ENCODE measurements at regions not wholly inside any gene's neighbourhood (a gene's known extent, or its start where the extent isn't known, plus 50 kb on each side); places are given as distances from the start of the nearest gene placed in this dataset.
A peak's percentile ranks its signal among the peaks of the same experiment; 100 is the strongest.
"Not testable (repeated sequence)": the region's sequence is repeated elsewhere in the genome, so short reads cannot be mapped to it uniquely, and the experiment has no call there.

DNA sequence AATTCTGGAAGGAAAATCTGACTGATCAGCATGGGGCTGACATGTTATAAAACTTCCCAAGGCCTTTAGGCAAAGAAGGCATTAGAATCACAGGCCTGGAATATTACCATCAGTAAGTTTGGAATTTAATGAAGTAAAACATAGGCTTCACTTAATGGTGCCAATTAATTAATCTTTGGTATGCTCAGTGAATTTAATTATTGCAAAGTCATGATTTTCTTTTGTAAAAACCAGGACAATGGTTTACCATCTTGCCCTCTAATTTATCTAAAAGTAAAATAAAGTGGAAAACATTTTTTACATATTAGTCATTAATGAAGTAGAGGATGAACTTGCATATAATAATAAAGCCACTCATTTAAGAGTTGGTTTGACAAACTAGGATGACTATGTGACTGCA is 220.3 kb downstream of the SEC23IP start:
- DNase-seq, result no peak

DNA sequence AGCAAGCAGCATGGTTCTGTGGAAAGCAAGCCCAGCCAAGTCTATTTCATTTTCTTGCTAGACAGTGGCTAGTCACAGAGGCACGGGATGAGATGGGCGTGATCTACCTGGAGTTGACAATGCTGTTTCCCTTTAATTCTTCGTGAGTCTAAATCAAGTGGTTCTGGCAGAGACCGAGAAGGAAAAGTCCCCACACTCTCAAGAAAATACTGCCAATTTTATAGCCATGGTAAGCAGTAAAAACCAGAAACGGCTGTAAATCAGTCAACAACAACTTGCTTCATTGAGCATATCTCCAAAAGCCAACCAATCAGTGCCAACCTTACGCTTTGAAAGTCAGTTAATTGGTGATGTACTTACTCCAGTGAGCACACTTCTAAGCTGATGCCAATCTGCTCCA is 223.4 kb downstream of the SEC23IP start:
- DNase-seq, result no peak

DNA sequence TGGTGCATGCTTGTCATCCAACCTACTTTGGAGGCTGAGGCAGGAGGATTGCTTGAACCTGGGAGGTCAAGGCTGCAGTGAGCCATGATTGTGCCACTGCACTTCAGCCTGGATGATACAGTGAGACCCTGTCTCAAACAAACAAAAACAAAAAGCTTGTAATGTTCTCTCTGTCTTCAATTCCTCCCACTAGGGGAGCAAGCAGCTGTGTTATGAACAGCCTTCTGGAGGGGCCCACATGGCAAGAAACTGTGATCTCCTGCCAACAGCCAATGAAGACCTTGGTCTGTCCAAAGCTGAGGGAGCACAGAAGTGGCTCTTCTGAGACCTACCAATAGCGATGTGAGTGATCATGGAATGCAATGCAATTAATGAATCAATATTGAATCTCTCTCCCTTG is 229.2 kb downstream of the SEC23IP start:
- no peak for DNase-seq

DNA sequence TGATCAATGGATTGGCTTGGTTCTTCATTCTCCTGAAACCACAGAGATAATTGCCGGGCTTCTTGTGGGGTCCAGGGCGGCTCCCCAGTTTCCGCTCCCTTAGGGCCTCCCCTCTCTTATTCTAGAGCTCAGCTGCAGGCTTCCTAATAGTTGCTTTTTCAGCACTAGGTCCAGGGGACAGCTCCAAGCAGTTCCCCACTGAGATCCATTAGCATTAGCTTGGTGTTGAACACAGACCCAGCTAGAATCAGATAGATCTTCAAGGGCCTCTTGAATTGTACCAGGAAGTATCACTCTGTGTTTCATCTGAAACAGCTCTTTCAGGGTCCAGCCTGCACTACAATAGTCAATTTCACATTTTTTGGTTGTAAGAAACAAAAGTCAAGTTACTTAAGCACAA is 238.7 kb downstream of the SEC23IP start:
- DNase-seq, result no peak

DNA sequence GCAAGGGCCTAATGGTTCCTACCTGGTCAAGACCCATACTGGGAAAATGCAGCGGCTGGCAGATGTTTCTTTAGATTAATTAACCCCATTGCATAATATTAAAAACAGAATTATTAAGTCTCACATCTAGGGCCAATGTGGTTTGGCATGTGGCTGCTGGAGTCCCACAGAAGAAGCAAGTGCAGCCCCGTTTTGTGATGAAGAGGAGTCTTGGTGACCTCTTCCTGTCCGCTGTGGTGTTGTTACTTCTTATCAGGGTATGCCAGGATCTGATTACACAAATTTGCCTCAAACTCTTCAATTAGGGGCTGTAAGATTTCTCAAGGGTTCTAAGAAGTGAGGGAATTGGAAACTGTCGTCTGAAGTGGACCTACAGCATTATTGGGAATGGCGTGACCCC is 240.3 kb downstream of the SEC23IP start:
- DNase-seq, result no peak

DNA sequence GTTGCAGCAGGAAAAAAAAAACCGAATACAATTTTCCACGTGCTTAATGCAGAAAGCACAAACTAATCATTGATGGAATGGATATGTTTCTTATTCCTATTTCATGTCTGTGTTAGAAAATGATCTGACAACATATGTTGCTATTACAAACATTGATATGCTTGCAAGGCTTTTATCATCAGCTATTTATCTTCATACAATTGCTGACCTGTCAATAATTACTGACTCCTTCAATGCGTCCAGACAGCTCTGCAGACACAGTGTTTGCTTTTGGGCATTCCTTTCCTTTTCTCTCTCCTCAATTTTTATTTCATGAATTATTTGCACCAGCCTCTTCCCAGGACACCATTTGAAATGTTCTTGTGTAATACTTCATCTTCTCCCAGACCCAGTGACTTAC is 246.2 kb downstream of the SEC23IP start:
- no peak for DNase-seq

DNA sequence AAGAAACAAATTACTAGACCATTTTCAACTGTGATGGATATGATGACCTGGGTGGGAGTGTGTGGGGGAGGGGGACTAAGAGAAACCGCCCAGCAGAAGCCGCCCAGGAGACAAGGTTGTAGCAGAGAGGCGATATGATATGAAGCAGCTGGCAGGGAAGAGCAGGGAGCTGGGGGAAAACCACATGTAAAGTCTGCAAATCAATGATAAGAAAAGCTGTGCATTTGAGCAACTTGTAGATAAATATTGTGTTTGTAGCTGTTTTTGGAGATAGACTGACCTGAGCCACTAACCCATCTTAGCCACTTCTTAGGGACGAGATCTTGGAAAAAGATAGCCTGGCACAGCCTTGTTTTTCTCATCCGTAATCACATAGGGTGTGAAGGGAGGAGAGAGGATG is 252.6 kb downstream of the SEC23IP start:
- no peak for DNase-seq

DNA sequence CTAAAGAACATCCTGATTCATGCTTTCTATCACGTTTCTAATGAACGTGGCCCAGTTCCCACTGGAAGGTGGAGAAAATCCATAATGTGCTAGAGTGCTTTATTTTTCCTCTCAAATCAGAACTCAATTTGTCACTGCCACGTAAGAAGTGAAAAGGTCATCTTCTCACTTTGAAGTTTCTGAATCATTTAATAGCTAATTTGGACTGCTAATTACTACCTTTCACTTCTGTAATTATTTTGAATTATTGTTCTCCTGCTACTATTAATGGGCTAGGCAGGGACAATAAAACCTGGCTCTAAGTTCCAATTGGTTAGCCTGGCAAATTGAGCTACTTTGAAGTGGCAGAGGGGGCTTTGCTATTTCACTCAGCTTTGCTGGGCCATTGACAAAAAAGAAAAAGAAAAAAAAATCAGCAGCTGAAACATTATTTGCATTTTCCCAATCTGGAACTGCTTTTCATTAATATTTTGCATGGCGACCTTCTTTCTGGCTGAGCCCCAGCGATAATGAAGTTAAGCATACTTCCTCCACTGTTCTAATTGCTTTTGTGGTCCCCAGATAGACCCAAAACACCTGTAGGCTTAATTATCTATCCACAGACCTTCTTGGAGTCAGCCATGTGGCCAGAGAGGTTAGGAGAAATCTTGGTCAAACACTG is 264.2 kb downstream of the SEC23IP start:
- DNase-seq, result no peak

DNA sequence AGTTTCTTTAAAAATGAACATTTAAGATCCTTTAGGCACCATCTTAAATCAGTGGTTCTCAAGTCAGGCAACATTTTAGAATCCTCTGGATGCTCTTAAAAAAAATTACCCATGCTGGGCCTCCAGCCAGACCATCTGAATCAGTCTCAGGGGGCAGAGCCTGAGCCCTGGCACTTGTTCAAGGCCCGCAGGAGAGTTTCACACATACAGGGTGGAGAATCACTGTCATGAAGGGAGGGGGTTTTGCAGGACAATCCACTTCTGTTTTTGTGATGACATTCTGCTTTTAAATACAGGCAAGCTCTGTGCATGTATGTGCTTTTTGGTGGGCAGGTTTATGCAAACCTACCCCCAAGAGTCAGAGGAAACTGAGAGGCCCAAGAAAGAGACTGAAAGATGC is 268.6 kb downstream of the SEC23IP start:
- DNase-seq, result no peak

DNA sequence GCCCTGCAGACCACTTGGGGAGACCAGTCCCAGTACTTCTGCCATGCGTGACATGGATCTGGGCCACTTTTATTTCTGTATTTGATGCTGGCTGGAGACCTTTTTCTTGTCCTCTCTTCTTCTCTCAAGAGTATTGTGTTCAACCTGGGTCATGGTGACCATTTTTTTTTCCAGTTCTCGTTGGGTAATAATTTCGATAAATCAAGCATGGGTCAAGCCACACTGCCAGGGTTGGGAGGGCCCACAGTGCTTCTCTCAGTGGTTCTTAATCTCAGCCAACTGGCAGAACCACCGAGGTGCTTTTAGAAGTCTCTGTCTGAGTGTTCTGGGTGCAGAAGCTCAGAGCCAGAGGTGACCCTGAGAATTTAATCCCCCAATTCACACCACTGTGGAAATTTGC is 269.9 kb downstream of the SEC23IP start:
- DNase-seq, result no peak

DNA sequence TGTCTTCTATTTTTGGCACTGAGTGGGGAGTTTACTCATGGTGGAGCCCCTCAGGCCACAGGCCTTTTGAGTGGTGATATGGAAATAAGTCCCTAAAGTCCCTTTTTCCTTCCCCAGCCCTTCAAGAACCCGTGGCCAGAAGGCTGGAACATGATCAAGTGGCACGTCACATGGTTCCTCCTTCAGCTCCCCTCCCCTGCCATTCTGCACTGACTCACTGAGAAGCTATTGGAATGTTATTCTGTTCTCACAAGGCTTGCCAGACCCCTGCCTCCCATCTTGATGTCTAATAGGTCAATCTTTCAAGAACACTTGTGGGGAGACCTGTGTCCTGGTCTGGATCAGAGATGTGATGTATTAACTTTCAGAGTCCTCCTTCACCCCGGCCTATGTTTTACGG is 279.8 kb downstream of the SEC23IP start:
- no peak for DNase-seq

DNA sequence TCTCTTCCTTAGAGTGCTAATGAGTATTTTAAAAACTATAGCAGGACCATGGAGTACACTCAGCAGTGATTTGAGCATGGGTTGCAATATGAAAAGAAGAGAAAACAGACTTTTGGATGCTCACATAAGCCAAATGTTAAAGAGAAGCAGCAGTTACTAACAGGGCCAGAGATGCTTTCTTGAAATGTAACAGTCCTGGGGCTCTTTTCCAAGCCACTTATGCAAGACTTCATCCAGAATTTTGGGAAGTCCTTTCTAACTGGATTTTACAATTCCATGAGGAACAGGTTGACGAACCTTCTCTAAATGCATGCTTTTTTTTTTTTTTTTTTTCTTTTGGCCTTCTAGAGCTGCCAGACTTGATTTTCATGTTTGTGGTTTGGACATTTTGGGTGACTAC is 282.0 kb downstream of the SEC23IP start:
- DNase-seq, result no peak

DNA sequence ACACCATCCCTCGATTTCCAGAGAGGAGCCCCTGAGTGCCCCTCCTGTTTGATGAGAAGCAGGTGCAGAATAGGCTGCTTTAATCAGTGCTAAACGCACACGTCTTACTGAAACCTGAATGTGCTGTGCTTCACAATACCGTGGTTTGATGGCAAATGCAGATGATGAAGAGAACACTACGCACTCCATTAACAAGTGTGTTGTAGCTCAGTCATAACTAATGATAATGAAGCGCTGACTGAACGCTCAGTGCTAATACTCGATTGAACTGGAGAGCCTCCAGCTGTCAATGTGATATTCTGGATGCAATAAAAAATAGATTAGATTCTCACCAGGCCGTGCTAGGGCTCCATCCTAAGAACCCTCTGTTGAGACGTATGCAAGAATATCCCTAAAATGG is 279.7 kb upstream of the PLPP4 start:
- DNase-seq, result no peak

DNA sequence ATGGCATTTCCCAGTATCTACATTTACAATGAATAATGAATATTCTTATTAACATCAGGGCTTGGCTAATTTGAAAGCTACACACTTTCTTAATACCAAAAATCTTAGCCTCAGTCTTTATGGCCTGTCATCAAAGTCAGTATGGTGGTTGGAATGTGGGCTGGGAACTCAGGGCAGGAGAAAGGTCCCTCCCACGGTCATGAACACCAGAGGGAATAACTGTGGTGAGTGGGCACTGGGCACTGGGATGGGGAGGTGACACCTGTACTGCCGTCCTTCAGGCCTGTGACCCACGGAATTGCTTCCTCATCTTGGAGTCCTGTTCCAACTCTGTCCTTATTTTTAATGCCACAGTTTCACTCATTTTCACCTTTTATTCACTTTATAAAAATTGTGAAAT is 276.9 kb upstream of the PLPP4 start:
- no peak for DNase-seq

DNA sequence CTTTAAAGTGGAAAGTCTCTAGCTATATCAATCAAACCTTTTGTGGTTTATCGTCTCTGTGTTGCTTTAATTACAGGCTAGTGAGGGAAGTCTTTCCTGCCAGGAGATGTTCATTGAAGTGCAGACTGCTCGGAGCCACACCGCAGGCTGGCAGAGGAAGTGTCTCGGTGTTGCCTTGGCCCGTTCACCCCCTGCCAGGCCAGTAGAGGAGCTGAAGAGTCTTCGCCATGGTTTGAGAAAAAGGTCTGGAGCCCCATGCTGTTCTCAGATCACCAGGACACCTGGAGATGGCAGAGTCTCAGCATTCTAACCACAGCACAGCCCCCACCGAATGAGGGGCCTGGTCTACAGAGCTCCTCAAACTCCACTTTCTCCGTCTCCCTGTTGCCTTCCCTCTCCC is 275.9 kb upstream of the PLPP4 start:
- DNase-seq, result no peak

DNA sequence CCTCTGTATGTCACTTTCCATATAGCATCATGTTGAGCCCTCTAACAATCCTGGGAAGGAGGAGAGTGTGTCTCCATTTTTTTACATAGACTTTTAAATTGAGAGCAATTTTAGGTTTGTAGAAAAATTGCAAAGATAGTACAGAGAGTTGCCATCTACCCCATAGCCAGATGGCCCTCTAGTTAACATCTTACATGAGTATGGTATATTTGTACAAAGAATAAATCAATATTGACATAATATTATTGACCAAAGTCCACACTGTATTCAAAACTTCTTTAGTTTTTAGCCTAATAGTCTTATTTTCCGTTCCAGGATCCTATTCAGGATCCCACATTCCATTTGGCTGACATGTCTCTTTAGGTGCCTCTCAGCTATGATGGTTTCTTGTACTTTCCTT is 274.6 kb upstream of the PLPP4 start:
- no peak for DNase-seq

DNA sequence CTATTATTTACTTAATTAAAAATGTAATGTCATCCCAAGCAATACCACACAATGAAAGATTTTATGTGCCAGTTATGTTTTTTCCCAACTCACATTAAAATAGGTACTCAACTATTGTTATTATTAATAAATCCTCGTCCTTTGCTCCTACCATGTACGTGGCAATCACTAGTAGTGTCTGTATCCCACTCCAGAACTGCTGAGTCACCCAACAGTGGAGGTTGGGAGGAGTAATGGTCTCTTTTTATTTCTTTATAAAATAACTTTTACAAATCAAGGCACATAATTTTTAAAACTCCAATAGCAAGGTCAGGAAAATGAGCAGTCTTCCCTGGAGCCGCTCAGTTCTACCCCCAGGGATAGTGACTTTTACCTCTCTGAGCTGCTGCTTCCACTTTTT is 273.5 kb upstream of the PLPP4 start:
- DNase-seq, result no peak

DNA sequence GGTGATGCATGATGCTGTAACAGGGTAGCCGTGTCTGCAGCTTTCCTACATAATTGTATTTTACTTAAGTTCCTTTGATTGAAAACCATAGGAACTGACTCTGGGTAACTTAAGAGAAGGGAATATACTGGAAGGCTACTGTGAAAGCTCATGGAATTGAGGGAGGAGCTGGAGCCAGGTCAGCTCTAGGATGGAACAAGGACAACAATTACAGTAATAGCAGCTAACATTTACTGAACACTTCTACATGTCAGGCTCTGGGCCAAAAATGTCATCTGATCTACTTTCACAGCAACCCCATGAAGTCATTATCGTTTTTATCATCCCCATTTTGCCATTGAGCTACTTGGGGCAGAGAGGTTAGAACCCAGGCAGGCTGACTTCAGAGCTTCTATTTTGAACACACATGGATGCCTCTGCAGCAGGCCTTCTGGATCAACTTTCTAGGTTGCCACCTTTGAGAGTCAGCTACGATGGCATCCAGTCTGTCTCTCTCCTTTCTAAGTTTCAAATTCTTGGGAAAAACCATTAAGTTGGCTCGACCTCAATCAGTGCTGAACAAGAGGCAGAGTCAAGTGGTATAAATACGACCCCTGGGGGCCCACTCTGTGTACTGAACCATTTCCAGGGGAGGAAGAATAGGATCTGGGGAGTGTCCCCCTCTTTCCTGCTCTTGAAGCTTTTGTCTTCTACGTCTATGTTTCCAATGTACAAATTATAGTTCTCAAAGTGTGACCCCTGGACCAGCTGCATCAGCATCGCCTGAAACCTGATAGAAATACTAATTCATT is 272.3 kb upstream of the PLPP4 start:
- DNase-seq, result peak; percentile 77

DNA sequence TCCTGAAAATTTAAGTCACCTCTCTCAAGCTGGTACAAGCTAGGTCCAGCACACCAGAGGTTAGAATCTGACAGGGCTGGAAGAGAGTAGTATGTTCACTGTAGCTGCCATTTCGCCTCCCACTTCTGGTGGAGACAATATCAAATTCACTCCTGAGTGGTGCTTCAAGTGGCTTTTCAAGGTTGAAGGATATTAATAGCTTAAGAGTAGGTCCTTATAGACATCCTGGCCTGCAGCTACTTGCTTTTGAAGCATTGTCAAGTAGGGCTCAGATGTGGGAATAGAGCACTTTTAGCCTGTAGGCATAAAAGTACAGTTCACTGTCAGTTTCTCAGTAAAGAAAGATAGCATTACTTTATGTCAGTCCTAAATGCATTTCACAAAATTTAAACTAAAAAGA is 270.5 kb upstream of the PLPP4 start:
- peak; percentile 83 for DNase-seq

DNA sequence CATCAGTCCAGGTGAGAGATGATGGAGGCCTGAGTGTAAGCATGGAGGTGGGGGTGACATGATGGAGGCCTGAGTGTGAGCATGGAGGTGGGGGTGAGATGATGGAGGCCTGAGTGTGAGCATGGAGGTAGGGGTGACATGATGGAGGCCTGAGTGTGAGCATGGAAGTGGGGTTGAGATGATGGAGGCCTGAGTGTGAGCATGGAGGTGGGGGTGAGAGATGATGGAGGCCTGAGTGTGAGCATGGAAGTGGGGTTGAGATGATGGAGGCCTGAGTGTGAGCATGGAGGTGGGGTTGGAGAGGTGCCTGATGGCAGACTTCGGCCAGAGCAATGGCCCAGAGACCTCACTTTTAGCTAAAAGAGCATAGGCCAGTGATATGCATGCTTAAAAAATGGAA is 269.9 kb upstream of the PLPP4 start:
- DNase-seq, result not testable (repeated sequence)

DNA sequence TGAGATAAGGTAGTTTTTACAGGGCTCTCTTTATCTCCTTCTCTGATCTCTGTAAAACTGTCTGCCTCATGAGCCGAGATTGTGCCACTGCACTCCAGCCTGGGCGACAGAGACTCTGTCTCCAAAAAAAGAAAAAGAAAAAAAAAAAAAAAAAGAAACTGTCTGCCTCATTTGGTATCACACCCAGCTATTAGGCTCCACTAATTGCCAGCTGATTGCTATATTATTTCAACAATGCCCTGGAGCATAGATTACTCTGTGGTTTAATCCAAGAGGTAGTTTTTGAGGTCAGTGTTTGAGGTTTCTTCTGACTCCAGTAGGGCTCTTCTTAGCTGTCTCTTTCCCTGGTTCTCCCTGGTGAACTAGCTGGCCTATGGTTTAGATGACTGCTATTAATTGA is 268.1 kb upstream of the PLPP4 start:
- DNase-seq, result no peak

DNA sequence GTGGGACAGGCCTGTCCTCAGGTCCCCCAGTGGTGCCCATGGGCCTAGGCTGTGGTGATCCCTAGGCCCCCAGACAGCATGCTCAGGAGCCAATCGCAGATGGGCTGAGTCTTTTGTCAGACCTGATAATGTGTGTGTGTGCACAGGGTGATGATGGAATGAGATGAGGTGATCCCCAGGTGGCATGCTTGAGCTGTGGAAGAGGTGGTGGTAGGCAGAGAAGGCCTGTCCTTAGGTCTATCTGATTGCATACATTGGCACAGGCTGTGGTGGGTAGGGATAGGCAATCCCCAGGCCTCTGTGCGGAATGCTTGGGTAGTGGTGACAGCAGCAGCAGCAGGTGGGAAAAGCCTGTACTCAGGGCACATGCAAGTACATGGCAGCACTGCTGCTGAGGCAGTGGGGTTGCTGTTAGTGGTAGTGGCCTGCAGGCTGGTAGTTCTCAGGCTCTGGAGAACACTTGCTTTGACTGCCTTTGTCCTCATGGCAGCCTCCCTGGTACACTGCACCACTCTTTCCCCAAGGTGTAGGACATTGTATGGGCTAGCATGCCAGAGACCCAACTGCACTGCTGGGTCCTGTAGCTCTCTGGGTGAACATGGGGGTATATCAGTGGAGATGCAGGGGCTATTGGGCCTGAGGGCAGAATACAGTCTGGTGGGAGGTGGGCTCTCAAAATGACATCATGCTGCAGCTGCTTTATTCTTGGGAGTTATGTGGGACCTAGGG is 260.9 kb upstream of the PLPP4 start:
- DNase-seq, result no peak

DNA sequence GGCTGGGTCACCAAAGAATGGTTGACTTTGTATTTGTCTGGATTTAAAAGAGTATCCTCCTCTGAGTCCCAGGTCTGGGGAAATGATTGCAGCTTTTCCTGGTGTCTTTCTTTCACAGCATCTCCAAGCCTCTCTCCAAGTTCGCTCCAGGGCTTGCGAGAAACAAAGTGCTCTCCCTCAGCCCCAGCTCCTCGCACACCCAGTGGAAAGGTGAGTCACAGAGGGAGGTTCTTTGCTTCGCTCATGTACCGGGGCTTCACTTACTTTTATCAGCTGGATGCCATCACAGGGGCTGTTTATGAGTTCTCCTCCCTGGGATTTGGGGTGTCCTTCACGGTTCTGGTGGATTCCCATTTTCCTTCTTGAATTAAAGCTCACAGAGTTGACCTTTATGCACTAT is 252.2 kb upstream of the PLPP4 start:
- DNase-seq, result no peak

DNA sequence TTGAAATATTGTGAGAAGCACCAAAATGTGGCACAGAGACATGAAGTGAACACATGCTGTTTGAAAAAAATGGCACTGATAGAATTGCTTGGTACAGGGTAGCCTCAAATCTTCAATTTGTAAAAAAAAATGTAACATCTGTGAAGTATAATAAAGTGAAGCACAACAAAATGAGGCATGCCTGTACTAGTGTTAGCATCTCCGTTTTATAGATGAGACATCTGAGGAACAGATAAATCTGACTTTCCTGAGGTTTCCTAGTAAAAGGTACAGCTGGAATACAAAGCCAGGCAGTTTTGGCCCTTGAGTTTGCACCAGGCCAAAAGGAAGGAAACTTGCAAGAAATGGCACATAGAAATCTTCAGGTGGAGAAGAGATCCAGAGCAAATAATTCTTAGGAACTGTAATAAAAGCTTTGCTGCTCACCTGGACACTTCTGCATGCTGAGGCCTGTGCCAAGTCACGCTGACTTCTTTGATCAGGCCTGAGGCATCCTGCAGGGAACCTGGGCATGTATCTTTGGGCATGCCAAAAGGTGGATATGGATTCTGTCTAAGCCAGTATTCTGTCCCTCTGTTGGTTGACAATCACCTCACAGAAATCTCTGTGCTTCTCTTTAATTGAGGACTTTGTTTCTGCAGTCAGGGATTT is 251.5 kb upstream of the PLPP4 start:
- no peak for DNase-seq
